ENCODE measurements at regions not wholly inside any gene's neighbourhood (a gene's known extent, or its start where the extent isn't known, plus 50 kb on each side); places are given as distances from the start of the nearest gene placed in this dataset.

GRCh38 chr2:401019-401679 lies 113.3 kb upstream of the ALKAL2 start:
- no peak for TF ChIP-seq CTCF (IDR thresholded peaks at IDR 0.05)
- TF ChIP-seq POLR2A (IDR thresholded peaks at IDR 0.05), result no peak
- H3K9me3 ChIP-seq, result peaks cover 0 to 4% of the 10 kb centered on the region in 2 donors
- H3K27me3 ChIP-seq, result no peaks in the 10 kb centered on the region
- no peaks in the 10 kb centered on the region for H3K4me1 ChIP-seq
- no peak overlapping the region for H3K27ac ChIP-seq
- DNase-seq, result no peak
- intact Hi-C loops (cut with DNase I; ENCODE audit: low total_unique reads), result no loop called here
- H3K4me3 ChIP-seq, result no peak overlapping the region
- H3K36me3 ChIP-seq, result no peaks in the 10 kb centered on the region

- Histone ChIP-seq H3K27ac (no peak overlapping the region), H3K4me1 (no peaks in the 10 kb centered on the region), H3K9me3 (no peaks in the 10 kb centered on the region), H3K27me3 (no peaks in the 10 kb centered on the region), H3K36me3 (no peaks in the 10 kb centered on the region), H3K4me3 (no peak overlapping the region)
- TF ChIP-seq POLR2A (IDR thresholded peaks at IDR 0.05), result no peak
- TF ChIP-seq CTCF (IDR thresholded peaks at IDR 0.05), result no peak
- intact Hi-C loops (cut with DNase I; ENCODE audit: low total_unique reads), result no loop called here
- DNase-seq, result no peak
Measured at GRCh38 chr2:397926-398325, 110.0 kb upstream of the ALKAL2 start.

GRCh38 chr2:397521-397920 lies 109.6 kb upstream of the ALKAL2 start:
- Histone ChIP-seq H3K4me3 (no peak overlapping the region), H3K27ac (no peak overlapping the region), H3K36me3 (no peaks in the 10 kb centered on the region), H3K27me3 (no peaks in the 10 kb centered on the region), H3K9me3 (no peaks in the 10 kb centered on the region), H3K4me1 (no peaks in the 10 kb centered on the region)
- no peak for DNase-seq
- TF ChIP-seq POLR2A (IDR thresholded peaks at IDR 0.05), result no peak
- no peak for TF ChIP-seq CTCF (IDR thresholded peaks at IDR 0.05)
- intact Hi-C loops (cut with DNase I; ENCODE audit: low total_unique reads), result no loop called here

GRCh38 chr2:396903-397302 lies 109.0 kb upstream of the ALKAL2 start:
- no peaks in the 10 kb centered on the region for H3K4me1 ChIP-seq
- no peaks in the 10 kb centered on the region for H3K9me3 ChIP-seq
- intact Hi-C loops (cut with DNase I; ENCODE audit: low total_unique reads), result no loop called here
- H3K36me3 ChIP-seq, result no peaks in the 10 kb centered on the region
- no peak overlapping the region for H3K27ac ChIP-seq
- H3K4me3 ChIP-seq, result no peak overlapping the region
- no peaks in the 10 kb centered on the region for H3K27me3 ChIP-seq
- no peak for DNase-seq
- TF ChIP-seq POLR2A (IDR thresholded peaks at IDR 0.05), result no peak
- TF ChIP-seq CTCF (IDR thresholded peaks at IDR 0.05), result no peak

- intact Hi-C loops (cut with DNase I; ENCODE audit: low total_unique reads), result no loop called here
- TF ChIP-seq CTCF (IDR thresholded peaks at IDR 0.05), result no peak
- no peak for TF ChIP-seq POLR2A (IDR thresholded peaks at IDR 0.05)
- no peaks in the 10 kb centered on the region for H3K4me1 ChIP-seq
- no peaks in the 10 kb centered on the region for H3K27me3 ChIP-seq
- no peak for DNase-seq
- H3K27ac ChIP-seq, result no peak overlapping the region
- H3K9me3 ChIP-seq, result no peaks in the 10 kb centered on the region
- H3K4me3 ChIP-seq, result no peak overlapping the region
- H3K36me3 ChIP-seq, result no peaks in the 10 kb centered on the region
Measured at GRCh38 chr2:395886-396285, 108.0 kb upstream of the ALKAL2 start.
